Activated CD4-positive, alpha-beta memory T cell treated with anti-CD3 and anti-CD28 coated beads for 36 hours (primary cell): ENCODE measurements at regions not wholly inside any gene's neighbourhood (a gene's known extent, or its start where the extent isn't known, plus 50 kb on each side); places are given as distances from the start of the nearest gene placed in this dataset.

Experiments
- CTCF ChIA-PET: fragments of 350-600 bp; sonication (Branson Sonifier 250); formaldehyde crosslinking; loops from one replicate; lab custom pipeline; 2021; ENCODE audit warnings: antibody characterized with exemption, inconsistent platforms; lab: Charles Lee
- POLR2A ChIA-PET: fragments of 350-600 bp; sonication (Branson Sonifier 250); formaldehyde crosslinking; loops from one replicate; lab custom pipeline; 2021; ENCODE audit warnings: antibody characterized with exemption; lab: Charles Lee
- DNase-seq: peaks from one replicate; pipeline ENCODE4 v3.0.0-alpha.2; 2020
- H3K27ac Mint-ChIP-seq: one replicate; pipeline ENCODE4 v1.8.0; 2021; ENCODE audit warnings: mixed read lengths
- H3K27me3 Mint-ChIP-seq: one replicate; pipeline ENCODE4 v1.8.0; 2021; ENCODE audit warnings: mixed read lengths
- H3K36me3 Mint-ChIP-seq: one replicate; pipeline ENCODE4 v1.8.0; 2021; ENCODE audit warnings: mixed read lengths
- H3K4me1 Mint-ChIP-seq: one replicate; pipeline ENCODE4 v1.8.0; 2021; ENCODE audit warnings: low read depth, mixed read lengths
- H3K4me3 Mint-ChIP-seq: one replicate; pipeline ENCODE4 v1.8.0; 2021; ENCODE audit warnings: mild to moderate bottlenecking, mixed read lengths
- H3K9me3 Mint-ChIP-seq: one replicate; pipeline ENCODE4 v1.8.0; 2021; ENCODE audit warnings: mixed read lengths
- intact Hi-C: fragments of 100-400 bp; cut with micrococcal nuclease; formaldehyde crosslinking; loops from one replicate; pipeline ENCODE4 v1.15.1; 2023

- no peaks in the 10 kb centered on the region for H3K36me3 Mint-ChIP-seq
- CTCF ChIA-PET: interaction anchor here (3.9 kb wide), 1 partner anchor 209 kb away, joined by 57 read pairs; no protein-coding TSS in a partner anchor
- POLR2A ChIA-PET: no interaction called here
Measured at GRCh38 chr5:72608926-72609325, 101.7 kb upstream of the ZNF366 start.

GRCh38 chr5:72608297-72608696 is 101.1 kb upstream of the ZNF366 start:
- Mint-ChIP-seq H3K4me3 (no peak overlapping the region), H3K36me3 (no peaks in the 10 kb centered on the region), H3K9me3 (no peaks in the 10 kb centered on the region), H3K4me1 (no peaks in the 10 kb centered on the region), H3K27me3 (peaks cover 11% of the 10 kb centered on the region), H3K27ac (no peak overlapping the region)
- DNase-seq: no peak
- POLR2A ChIA-PET: no interaction called here
- CTCF ChIA-PET: interaction anchor here (3.9 kb wide), 1 partner anchor 210 kb away, joined by 57 read pairs; no protein-coding TSS in a partner anchor
- intact Hi-C loops: no loop called here

More at GRCh38 chr5:72608926-72609325, 101.7 kb upstream of the ZNF366 start:
- intact Hi-C loops: no loop called here
- peaks cover 11% of the 10 kb centered on the region for H3K27me3 Mint-ChIP-seq
- DNase-seq: no peak
- no peak overlapping the region for H3K4me3 Mint-ChIP-seq
- no peaks in the 10 kb centered on the region for H3K4me1 Mint-ChIP-seq
- H3K9me3 Mint-ChIP-seq: no peaks in the 10 kb centered on the region
- H3K27ac Mint-ChIP-seq: no peak overlapping the region

- intact Hi-C loops: no loop called here
- no peaks in the 10 kb centered on the region for H3K36me3 Mint-ChIP-seq
- H3K4me1 Mint-ChIP-seq: no peaks in the 10 kb centered on the region
- no peak overlapping the region for H3K4me3 Mint-ChIP-seq
- H3K9me3 Mint-ChIP-seq: no peaks in the 10 kb centered on the region
- no peak overlapping the region for H3K27ac Mint-ChIP-seq
- CTCF ChIA-PET: no interaction called here
- POLR2A ChIA-PET: no interaction called here
- H3K27me3 Mint-ChIP-seq: peaks cover 11% of the 10 kb centered on the region
- DNase-seq: no peak
Measured at GRCh38 chr5:72607381-72607780, 100.2 kb upstream of the ZNF366 start.

- no peak overlapping the region for H3K27ac Mint-ChIP-seq
- POLR2A ChIA-PET: no interaction called here
- H3K36me3 Mint-ChIP-seq: no peaks in the 10 kb centered on the region
- H3K4me1 Mint-ChIP-seq: no peaks in the 10 kb centered on the region
- CTCF ChIA-PET: no interaction called here
- H3K27me3 Mint-ChIP-seq: peaks cover 11% of the 10 kb centered on the region
- no peak for DNase-seq
- H3K9me3 Mint-ChIP-seq: no peaks in the 10 kb centered on the region
- no peak overlapping the region for H3K4me3 Mint-ChIP-seq
- intact Hi-C loops: no loop called here
Measured at GRCh38 chr5:72606525-72606924, 99.3 kb upstream of the ZNF366 start.

- no peak for DNase-seq
- H3K9me3 Mint-ChIP-seq: no peaks in the 10 kb centered on the region
- intact Hi-C loops: no loop called here
- peaks cover 11% of the 10 kb centered on the region for H3K27me3 Mint-ChIP-seq
- H3K4me1 Mint-ChIP-seq: no peaks in the 10 kb centered on the region
- H3K36me3 Mint-ChIP-seq: no peaks in the 10 kb centered on the region
- H3K4me3 Mint-ChIP-seq: no peak overlapping the region
- ChIA-PET CTCF (no interaction called here), POLR2A (no interaction called here)
- no peak overlapping the region for H3K27ac Mint-ChIP-seq
Measured at GRCh38 chr5:72605632-72606031, 98.4 kb upstream of the ZNF366 start.

- POLR2A ChIA-PET: no interaction called here
- H3K27ac Mint-ChIP-seq: no peak overlapping the region
- H3K36me3 Mint-ChIP-seq: no peaks in the 10 kb centered on the region
- DNase-seq: no peak
- no peaks in the 10 kb centered on the region for H3K4me1 Mint-ChIP-seq
- no peaks in the 10 kb centered on the region for H3K9me3 Mint-ChIP-seq
- intact Hi-C loops: no loop called here
- peaks cover 11% of the 10 kb centered on the region for H3K27me3 Mint-ChIP-seq
- H3K4me3 Mint-ChIP-seq: no peak overlapping the region
- CTCF ChIA-PET: no interaction called here
Measured at GRCh38 chr5:72604798-72605154, 97.6 kb upstream of the ZNF366 start.

- no peaks in the 10 kb centered on the region for H3K36me3 Mint-ChIP-seq
- intact Hi-C loops: no loop called here
- no peak overlapping the region for H3K4me3 Mint-ChIP-seq
- no peaks in the 10 kb centered on the region for H3K4me1 Mint-ChIP-seq
- ChIA-PET POLR2A (no interaction called here), CTCF (no interaction called here)
- no peak overlapping the region for H3K27ac Mint-ChIP-seq
- peaks cover 11% of the 10 kb centered on the region for H3K27me3 Mint-ChIP-seq
- no peaks in the 10 kb centered on the region for H3K9me3 Mint-ChIP-seq
- no peak for DNase-seq
Measured at GRCh38 chr5:72604111-72604797, 97.0 kb upstream of the ZNF366 start.

- Mint-ChIP-seq H3K36me3 (no peaks in the 10 kb centered on the region), H3K4me3 (no peak overlapping the region), H3K4me1 (no peaks in the 10 kb centered on the region), H3K27ac (no peak overlapping the region), H3K9me3 (no peaks in the 10 kb centered on the region), H3K27me3 (peaks cover 8% of the 10 kb centered on the region)
- ChIA-PET POLR2A (no interaction called here), CTCF (interaction anchor here (2.1 kb wide), 1 partner anchor 8 kb away, joined by 9 read pairs; no protein-coding TSS in a partner anchor)
- intact Hi-C loops: no loop called here
- DNase-seq: no peak
Measured at GRCh38 chr5:72602696-72603685, 95.8 kb upstream of the ZNF366 start.

- intact Hi-C loops: no loop called here
- ChIA-PET POLR2A (no interaction called here), CTCF (interaction anchor here (2.1 kb wide), 1 partner anchor 9 kb away, joined by 9 read pairs; no protein-coding TSS in a partner anchor)
- Mint-ChIP-seq H3K4me1 (no peaks in the 10 kb centered on the region), H3K27me3 (peaks cover 8% of the 10 kb centered on the region), H3K27ac (no peak overlapping the region), H3K36me3 (no peaks in the 10 kb centered on the region), H3K4me3 (no peak overlapping the region), H3K9me3 (no peaks in the 10 kb centered on the region)
- no peak for DNase-seq
Measured at GRCh38 chr5:72601861-72602260, 94.7 kb upstream of the ZNF366 start.

GRCh38 chr5:72600391-72600981 is 93.3 kb upstream of the ZNF366 start:
- H3K4me1 Mint-ChIP-seq: no peaks in the 10 kb centered on the region
- no peaks in the 10 kb centered on the region for H3K9me3 Mint-ChIP-seq
- POLR2A ChIA-PET: no interaction called here
- no peak overlapping the region for H3K4me3 Mint-ChIP-seq
- no peak overlapping the region for H3K27ac Mint-ChIP-seq
- CTCF ChIA-PET: no interaction called here
- H3K27me3 Mint-ChIP-seq: peaks cover 4% of the 10 kb centered on the region
- intact Hi-C loops: no loop called here
- H3K36me3 Mint-ChIP-seq: no peaks in the 10 kb centered on the region
- DNase-seq: no peak

GRCh38 chr5:72599519-72600370 is 92.5 kb upstream of the ZNF366 start:
- Mint-ChIP-seq H3K4me3 (no peak overlapping the region), H3K9me3 (no peaks in the 10 kb centered on the region), H3K27me3 (peaks cover under 1% of the 10 kb centered on the region), H3K27ac (no peak overlapping the region), H3K36me3 (no peaks in the 10 kb centered on the region), H3K4me1 (no peaks in the 10 kb centered on the region)
- DNase-seq: no peak
- CTCF ChIA-PET: no interaction called here
- POLR2A ChIA-PET: no interaction called here
- intact Hi-C loops: no loop called here
